Mesendoderm (in vitro differentiated cells): ENCODE measurements at regions not wholly inside any gene's neighbourhood (a gene's known extent, or its start where the extent isn't known, plus 50 kb on each side); places are given as distances from the start of the nearest gene placed in this dataset.
"Not testable (repeated sequence)": the region's sequence is repeated elsewhere in the genome, so short reads cannot be mapped to it uniquely, and the experiment has no call there.

Source experiments
- DNase-seq: peaks from one replicate; pipeline ENCODE4 v3.0.0; 2013
- H2AK5ac ChIP-seq: 2 replicates; pipeline ENCODE4 v1.6.1; 2013; ENCODE audit warnings: low read length, inconsistent platforms
- H2BK120ac ChIP-seq: 2 replicates; pipeline ENCODE4 v1.6.1; 2013; ENCODE audit warnings: low read depth, mild to moderate bottlenecking, low read length, moderate library complexity, mixed read lengths
- H2BK15ac ChIP-seq: replicated peaks from 2 replicates; pipeline ENCODE4 v1.6.1; 2013; ENCODE audit warnings: low read depth, mild to moderate bottlenecking, moderate library complexity
- H2BK5ac ChIP-seq: 2 replicates; pipeline ENCODE4 v1.6.1; 2013; ENCODE audit warnings: low read length, inconsistent platforms
- H3K18ac ChIP-seq: 2 replicates; pipeline ENCODE4 v1.6.1; 2013; ENCODE audit warnings: mild to moderate bottlenecking, low read length, mixed read lengths
- H3K23ac ChIP-seq: one replicate; pipeline ENCODE4 v1.6.1; 2013; ENCODE audit warnings: low read length
- H3K27ac ChIP-seq: 2 replicates; pipeline ENCODE4 v1.5.1; 2013; ENCODE audit warnings: low read depth, mild to moderate bottlenecking, inconsistent platforms, low read length, moderate library complexity
- H3K27me3 ChIP-seq: 2 replicates; pipeline ENCODE4 v1.6.1; 2013; ENCODE audit warnings: low read length, control low read depth, mild to moderate bottlenecking, inconsistent platforms; ENCODE audit not compliant: insufficient read depth, poor library complexity
- H3K36me3 ChIP-seq: 2 replicates; pipeline ENCODE4 v1.6.1; 2013; ENCODE audit warnings: low read length, inconsistent platforms; ENCODE audit not compliant: control insufficient read depth, insufficient read depth
- H3K4ac ChIP-seq: one replicate; pipeline ENCODE4 v1.6.1; 2013; ENCODE audit warnings: low read depth, mild to moderate bottlenecking, low read length, moderate library complexity
- H3K4me1 ChIP-seq: 2 replicates; pipeline ENCODE4 v1.6.1; 2013; ENCODE audit warnings: low read depth, low read length, inconsistent platforms; ENCODE audit not compliant: control insufficient read depth
- H3K4me2 ChIP-seq: 2 replicates; pipeline ENCODE4 v1.6.1; 2013; ENCODE audit warnings: low read length
- H3K4me3 ChIP-seq: 2 replicates; pipeline ENCODE4 v1.5.1; 2013; ENCODE audit warnings: mild to moderate bottlenecking, low read length
- H3K56ac ChIP-seq: one replicate; pipeline ENCODE4 v1.6.1; 2013; ENCODE audit warnings: low read length
- H3K79me1 ChIP-seq: 2 replicates; pipeline ENCODE4 v1.6.1; 2013; ENCODE audit warnings: low read length, inconsistent platforms
- H3K79me2 ChIP-seq: 2 replicates; pipeline ENCODE4 v1.6.1; 2013; ENCODE audit warnings: mild to moderate bottlenecking, low read length; ENCODE audit not compliant: control insufficient read depth, insufficient read depth
- H3K9ac ChIP-seq: 2 replicates; pipeline ENCODE4 v1.6.1; 2013; ENCODE audit warnings: low read length, inconsistent platforms
- H4K5ac ChIP-seq: one replicate; pipeline ENCODE4 v1.6.1; 2013; ENCODE audit warnings: low read length
- H4K8ac ChIP-seq: one replicate; pipeline ENCODE4 v1.6.1; 2013; ENCODE audit warnings: low read depth, mild to moderate bottlenecking, control low read depth, low read length, moderate library complexity
- WGBS: extraction: QIAGEN DNeasy Blood & Tissue Kit; methylation state at CpG from one replicate; pipeline ENCODE4 v1.1.7; 2013; ENCODE audit warnings: low lambda C conversion rate, missing lambda C conversion rate; ENCODE audit not compliant: insufficient coverage; ENCODE audit errors: extremely low coverage; 5-methylcytosine and 5-hydroxymethylcytosine counted together

DNA sequence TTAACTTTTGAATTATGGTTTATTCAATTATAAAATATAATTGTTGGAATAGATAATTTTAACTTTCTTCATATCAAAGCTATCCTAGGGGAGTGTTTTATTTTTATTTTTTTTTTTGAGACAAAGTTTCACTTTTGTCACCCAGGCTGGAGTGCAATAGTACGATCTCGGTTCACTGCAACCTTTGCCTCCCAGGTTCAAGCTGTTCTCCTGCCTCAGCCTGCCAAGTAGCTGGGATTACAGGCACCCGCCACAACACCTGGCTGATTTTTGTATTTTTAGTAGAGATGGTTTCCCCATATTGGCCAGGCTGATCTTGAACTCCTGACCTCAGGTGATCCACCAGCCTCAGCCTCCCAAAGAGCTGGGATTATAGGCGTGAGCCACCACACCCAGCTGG is 489.0 kb upstream of the GRIN3A start:
- not testable (repeated sequence) for H3K18ac ChIP-seq, H3K4ac ChIP-seq, H3K4me3 ChIP-seq, H3K23ac ChIP-seq, H2BK15ac ChIP-seq, H3K36me3 ChIP-seq, H3K4me1 ChIP-seq, H3K79me1 ChIP-seq, H3K56ac ChIP-seq, DNase-seq, H2AK5ac ChIP-seq, H2BK5ac ChIP-seq, H3K27me3 ChIP-seq, H2BK120ac ChIP-seq, H3K27ac ChIP-seq, H3K9ac ChIP-seq, H3K79me2 ChIP-seq, H4K8ac ChIP-seq, H3K4me2 ChIP-seq, H4K5ac ChIP-seq
- WGBS = no CpG with 5 or more reads among the region's 4 CpGs

DNA sequence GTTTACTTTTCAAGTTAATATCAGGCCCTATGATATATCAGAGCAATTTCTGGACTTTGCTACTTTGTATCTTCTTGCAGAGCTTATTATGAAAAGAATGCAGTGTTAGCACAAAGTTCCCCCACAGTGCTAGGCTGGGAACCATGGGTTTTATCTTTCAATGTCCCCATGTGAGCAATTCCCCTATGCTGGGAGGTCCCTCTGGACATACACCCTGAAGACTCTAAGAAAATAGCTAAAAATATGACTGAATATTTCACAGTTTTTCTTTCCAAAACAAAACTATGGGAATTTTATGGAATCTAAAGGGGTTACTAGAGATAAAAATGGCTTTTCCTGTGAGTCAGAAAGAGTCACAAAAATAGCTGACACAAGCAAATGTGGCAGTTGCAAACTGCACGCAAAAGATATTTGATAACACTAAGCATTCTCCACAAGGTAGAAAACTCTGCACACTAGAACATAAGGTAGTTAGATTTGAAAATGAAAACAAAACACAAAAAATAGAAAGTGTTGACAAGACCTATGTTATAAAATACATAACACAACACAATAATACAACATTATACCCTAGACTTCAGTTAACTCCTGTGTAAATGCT is 487.5 kb upstream of the GRIN3A start:
- Histone ChIP-seq H3K4me3 (no peak overlapping the region), H4K8ac (no peak overlapping the region), H3K4me2 (no peak overlapping the region), H3K27me3 (no peaks in the 10 kb centered on the region), H3K56ac (no peak overlapping the region), H2BK120ac (no peak overlapping the region), H3K23ac (no peak overlapping the region), H3K79me2 (no peaks in the 10 kb centered on the region), H2AK5ac (no peak overlapping the region), H3K79me1 (no peaks in the 10 kb centered on the region), H3K18ac (no peak overlapping the region), H3K9ac (no peak overlapping the region), H3K4me1 (no peaks in the 10 kb centered on the region), H4K5ac (no peak overlapping the region), H3K36me3 (no peaks in the 10 kb centered on the region), H3K4ac (no peak overlapping the region), H2BK15ac (no peak overlapping the region), H2BK5ac (no peak overlapping the region), H3K27ac (no peak overlapping the region)
- DNase-seq = no peak
- WGBS = no CpG with 5 or more reads among the region's 1 CpG

DNA sequence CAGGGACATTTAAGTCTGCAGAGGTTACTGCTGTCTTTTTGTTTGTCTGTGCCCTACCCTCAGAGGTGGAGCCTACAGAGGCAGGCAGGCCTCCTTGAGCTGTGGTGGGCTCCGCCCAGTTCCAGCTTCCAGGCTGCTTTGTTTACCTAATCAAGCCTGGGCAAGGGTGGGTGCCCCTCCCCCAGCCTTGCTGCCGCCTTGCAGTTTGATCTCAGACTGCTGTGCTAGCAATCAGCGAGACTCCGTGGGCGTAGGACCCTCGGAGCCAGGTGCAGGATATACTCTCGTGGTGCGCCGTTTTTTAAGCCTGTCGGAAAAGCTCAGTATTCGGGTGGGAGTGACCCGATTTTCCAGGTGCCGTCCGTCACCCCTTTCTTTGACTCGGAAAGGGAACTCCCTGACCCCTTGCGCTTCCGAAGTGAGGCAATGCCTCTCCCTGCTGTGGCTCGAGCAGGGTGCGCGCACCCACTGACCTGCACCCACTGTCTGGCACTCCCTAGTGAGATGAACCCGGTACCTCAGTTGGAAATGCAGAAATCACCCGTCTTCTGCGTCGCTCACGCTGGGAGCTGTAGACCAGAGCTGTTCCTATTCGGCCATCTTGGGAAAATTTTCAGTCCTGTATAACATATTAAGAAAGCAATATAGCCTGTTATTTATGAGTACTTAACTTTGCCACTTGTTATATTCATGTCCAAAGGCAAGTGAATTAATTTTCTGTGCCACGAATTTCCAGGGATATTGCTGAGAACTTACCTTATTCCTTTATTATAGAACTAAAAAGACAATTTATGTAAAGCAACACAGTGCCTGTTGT is 485.1 kb upstream of the GRIN3A start:
- not testable (repeated sequence) for H4K5ac ChIP-seq, H3K27me3 ChIP-seq, H3K79me1 ChIP-seq, H3K36me3 ChIP-seq, H2BK5ac ChIP-seq, H3K23ac ChIP-seq, H3K4ac ChIP-seq, H3K4me3 ChIP-seq, H2BK15ac ChIP-seq, H3K4me1 ChIP-seq, H2AK5ac ChIP-seq, H3K79me2 ChIP-seq, H4K8ac ChIP-seq, H2BK120ac ChIP-seq, H3K4me2 ChIP-seq, H3K27ac ChIP-seq
- WGBS = no CpG with 5 or more reads among the region's 27 CpGs
- Histone ChIP-seq H3K56ac (peak overlapping the region; percentile 76), H3K18ac (peak overlapping the region; percentile 39), H3K9ac (peak overlapping the region; percentile 21)
- DNase-seq = peak; percentile 47

DNA sequence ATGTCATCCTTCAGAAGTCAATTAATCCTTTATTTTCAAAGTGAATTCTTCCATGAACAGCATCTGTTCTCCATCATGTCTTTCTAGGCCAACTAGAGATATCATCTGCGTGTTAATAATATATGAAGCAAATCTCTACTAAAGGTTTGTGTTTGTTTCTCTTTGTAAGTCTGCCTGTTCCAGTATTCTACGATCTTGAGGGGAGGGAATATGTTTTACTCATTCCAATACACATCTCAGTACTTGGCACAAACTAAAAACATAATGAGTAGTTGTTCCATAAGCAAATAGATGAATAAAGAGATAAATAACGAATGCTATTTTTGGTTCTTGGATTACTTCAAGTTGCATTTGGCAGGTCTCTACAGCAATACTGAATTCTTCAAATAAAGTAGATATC is 470.7 kb upstream of the GRIN3A start:
- H3K23ac ChIP-seq = no peak overlapping the region
- WGBS = no CpG with 5 or more reads among the region's 3 CpGs
- H3K4ac ChIP-seq = no peak overlapping the region
- H2BK120ac ChIP-seq = no peak overlapping the region
- no peak overlapping the region for H4K5ac ChIP-seq
- no peaks in the 10 kb centered on the region for H3K79me1 ChIP-seq
- H3K9ac ChIP-seq = no peak overlapping the region
- H2BK15ac ChIP-seq = no peak overlapping the region
- H3K56ac ChIP-seq = no peak overlapping the region
- H2BK5ac ChIP-seq = no peak overlapping the region
- no peaks in the 10 kb centered on the region for H3K36me3 ChIP-seq
- H3K27ac ChIP-seq = no peak overlapping the region
- H3K79me2 ChIP-seq = no peaks in the 10 kb centered on the region
- H3K4me2 ChIP-seq = no peak overlapping the region
- no peaks in the 10 kb centered on the region for H3K4me1 ChIP-seq
- no peak overlapping the region for H3K18ac ChIP-seq
- DNase-seq = no peak
- no peak overlapping the region for H3K4me3 ChIP-seq
- H3K27me3 ChIP-seq = no peaks in the 10 kb centered on the region
- H2AK5ac ChIP-seq = no peak overlapping the region
- no peak overlapping the region for H4K8ac ChIP-seq

DNA sequence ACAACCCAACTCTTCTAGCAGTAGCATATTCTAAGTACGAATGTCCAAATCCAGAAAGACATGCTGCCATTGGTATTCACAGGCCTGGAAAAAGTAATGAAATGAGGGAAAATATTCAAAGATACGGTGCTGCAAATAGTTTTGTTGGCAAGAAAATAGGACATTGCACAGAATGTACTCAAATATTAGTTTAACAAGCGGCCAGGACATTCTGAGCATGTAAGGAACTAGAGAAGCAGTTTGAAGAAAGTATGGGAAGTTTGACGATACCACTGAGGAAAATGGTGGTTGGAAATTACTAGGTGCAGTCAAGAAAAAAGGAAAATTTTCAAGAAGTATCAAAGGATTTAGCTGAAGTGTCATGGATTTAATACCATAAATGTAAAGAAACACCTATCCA is 468.0 kb upstream of the GRIN3A start:
- H3K4me3 ChIP-seq = no peak overlapping the region
- H2BK5ac ChIP-seq = no peak overlapping the region
- no peaks in the 10 kb centered on the region for H3K27me3 ChIP-seq
- H3K36me3 ChIP-seq = no peaks in the 10 kb centered on the region
- no peak overlapping the region for H3K18ac ChIP-seq
- no peaks in the 10 kb centered on the region for H3K79me2 ChIP-seq
- DNase-seq = no peak
- no peak overlapping the region for H3K4ac ChIP-seq
- no peaks in the 10 kb centered on the region for H3K4me1 ChIP-seq
- no peaks in the 10 kb centered on the region for H3K79me1 ChIP-seq
- WGBS = no CpG with 5 or more reads among the region's 4 CpGs
- no peak overlapping the region for H3K56ac ChIP-seq
- H2BK120ac ChIP-seq = no peak overlapping the region
- no peak overlapping the region for H3K4me2 ChIP-seq
- no peak overlapping the region for H3K27ac ChIP-seq
- H4K5ac ChIP-seq = no peak overlapping the region
- no peak overlapping the region for H2AK5ac ChIP-seq
- H3K9ac ChIP-seq = no peak overlapping the region
- H4K8ac ChIP-seq = no peak overlapping the region
- H2BK15ac ChIP-seq = no peak overlapping the region
- no peak overlapping the region for H3K23ac ChIP-seq
